GM21529 (cell line): ENCODE measurements at regions not wholly inside any gene's neighbourhood (a gene's known extent, or its start where the extent isn't known, plus 50 kb on each side); places are given as distances from the start of the nearest gene placed in this dataset.
"Not testable (repeated sequence)": the region's sequence is repeated elsewhere in the genome, so short reads cannot be mapped to it uniquely, and the experiment has no call there.

ENCODE experiments used
- ATAC-seq: cut with Tn5 transposase; IDR thresholded peaks from one replicate; pipeline ENCODE4 v1.9.1; 2021; ENCODE audit not compliant: unreplicated experiment

GRCh38 chr5:166287866-166288265, 2003.6 kb upstream of the WWC1 start:
- no peak for ATAC-seq

- not testable (repeated sequence) for ATAC-seq
Measured at GRCh38 chr5:166291800-166292199, 1999.6 kb upstream of the WWC1 start.

- no peak for ATAC-seq
Measured at GRCh38 chr5:166293892-166294291, 1997.6 kb upstream of the WWC1 start.

- ATAC-seq: no peak
Measured at GRCh38 chr5:166302166-166302565, 1989.3 kb upstream of the WWC1 start.

- no peak for ATAC-seq
Measured at GRCh38 chr5:166317425-166317824, 1974.0 kb upstream of the WWC1 start.

GRCh38 chr5:166320920-166321480, 1970.4 kb upstream of the WWC1 start:
- no peak for ATAC-seq

GRCh38 chr5:166324372-166324771, 1967.1 kb upstream of the WWC1 start:
- ATAC-seq: no peak

- ATAC-seq: no peak
Measured at GRCh38 chr5:166329149-166329800, 1962.2 kb upstream of the WWC1 start.

GRCh38 chr5:166330036-166330435, 1961.4 kb upstream of the WWC1 start:
- no peak for ATAC-seq

- no peak for ATAC-seq
Measured at GRCh38 chr5:166331521-166331920, 1959.9 kb upstream of the WWC1 start.

GRCh38 chr5:166338801-166339200, 1952.6 kb upstream of the WWC1 start:
- ATAC-seq: no peak

- ATAC-seq: no peak
Measured at GRCh38 chr5:166340039-166340438, 1951.4 kb upstream of the WWC1 start.

GRCh38 chr5:166341740-166342337, 1949.6 kb upstream of the WWC1 start:
- ATAC-seq: no peak

GRCh38 chr5:166342402-166342801, 1949.0 kb upstream of the WWC1 start:
- ATAC-seq: no peak

- no peak for ATAC-seq
Measured at GRCh38 chr5:166346726-166347374, 1944.6 kb upstream of the WWC1 start.

GRCh38 chr5:166349046-166349445, 1942.4 kb upstream of the WWC1 start:
- no peak for ATAC-seq

GRCh38 chr5:166353580-166353979, 1937.9 kb upstream of the WWC1 start:
- no peak for ATAC-seq

GRCh38 chr5:166354332-166354731, 1937.1 kb upstream of the WWC1 start:
- no peak for ATAC-seq

- no peak for ATAC-seq
Measured at GRCh38 chr5:166356096-166356495, 1935.3 kb upstream of the WWC1 start.

GRCh38 chr5:166358127-166358830, 1933.2 kb upstream of the WWC1 start:
- ATAC-seq: no peak

- no peak for ATAC-seq
Measured at GRCh38 chr5:166363087-166363760, 1928.2 kb upstream of the WWC1 start.
